GM21529 (cell line): ENCODE measurements at regions not wholly inside any gene's neighbourhood (a gene's known extent, or its start where the extent isn't known, plus 50 kb on each side); places are given as distances from the start of the nearest gene placed in this dataset.
"Not testable (repeated sequence)": the region's sequence is repeated elsewhere in the genome, so short reads cannot be mapped to it uniquely, and the experiment has no call there.

Experiments
- ATAC-seq: cut with Tn5 transposase; IDR thresholded peaks from one replicate; pipeline ENCODE4 v1.9.1; 2021; ENCODE audit not compliant: unreplicated experiment

- no peak for ATAC-seq
These were observed 190.9 kb downstream of the XPNPEP1 start for GRCh38 chr10:109732254-109732965.

- not testable (repeated sequence) for ATAC-seq
These were observed 193.4 kb downstream of the XPNPEP1 start for GRCh38 chr10:109729895-109730294.

GRCh38 chr10:109727436-109727835 is 195.9 kb downstream of the XPNPEP1 start:
- no peak for ATAC-seq

- ATAC-seq: no peak
These were observed 196.8 kb downstream of the XPNPEP1 start for GRCh38 chr10:109726473-109726872.

- no peak for ATAC-seq
These were observed 200.0 kb downstream of the XPNPEP1 start for GRCh38 chr10:109723305-109723704.

- no peak for ATAC-seq
These were observed 201.8 kb downstream of the XPNPEP1 start for GRCh38 chr10:109721453-109722064.

- ATAC-seq: no peak
These were observed 217.2 kb downstream of the XPNPEP1 start for GRCh38 chr10:109706026-109706560.

GRCh38 chr10:109701633-109702215 is 221.6 kb downstream of the XPNPEP1 start:
- ATAC-seq: no peak

GRCh38 chr10:109698882-109699664 is 224.2 kb downstream of the XPNPEP1 start:
- no peak for ATAC-seq

- no peak for ATAC-seq
These were observed 225.2 kb downstream of the XPNPEP1 start for GRCh38 chr10:109698086-109698485.

GRCh38 chr10:109696981-109697775 is 226.1 kb downstream of the XPNPEP1 start:
- ATAC-seq: no peak

- ATAC-seq: no peak
These were observed 226.8 kb downstream of the XPNPEP1 start for GRCh38 chr10:109696462-109696861.

GRCh38 chr10:109695988-109696387 is 227.3 kb downstream of the XPNPEP1 start:
- ATAC-seq: no peak

GRCh38 chr10:109689785-109690184 is 233.5 kb downstream of the XPNPEP1 start:
- no peak for ATAC-seq

- no peak for ATAC-seq
These were observed 243.8 kb downstream of the XPNPEP1 start for GRCh38 chr10:109679478-109679877.

- no peak for ATAC-seq
These were observed 244.5 kb downstream of the XPNPEP1 start for GRCh38 chr10:109678857-109679256.

GRCh38 chr10:109676703-109677102 is 246.6 kb downstream of the XPNPEP1 start:
- ATAC-seq: no peak

GRCh38 chr10:109668703-109669102 is 254.6 kb downstream of the XPNPEP1 start:
- no peak for ATAC-seq

- ATAC-seq: no peak
These were observed 255.1 kb downstream of the XPNPEP1 start for GRCh38 chr10:109668154-109668665.

- no peak for ATAC-seq
These were observed 258.0 kb downstream of the XPNPEP1 start for GRCh38 chr10:109665321-109665720.
